ENCODE measurements at regions not wholly inside any gene's neighbourhood (a gene's known extent, or its start where the extent isn't known, plus 50 kb on each side); places are given as distances from the start of the nearest gene placed in this dataset.

DNA sequence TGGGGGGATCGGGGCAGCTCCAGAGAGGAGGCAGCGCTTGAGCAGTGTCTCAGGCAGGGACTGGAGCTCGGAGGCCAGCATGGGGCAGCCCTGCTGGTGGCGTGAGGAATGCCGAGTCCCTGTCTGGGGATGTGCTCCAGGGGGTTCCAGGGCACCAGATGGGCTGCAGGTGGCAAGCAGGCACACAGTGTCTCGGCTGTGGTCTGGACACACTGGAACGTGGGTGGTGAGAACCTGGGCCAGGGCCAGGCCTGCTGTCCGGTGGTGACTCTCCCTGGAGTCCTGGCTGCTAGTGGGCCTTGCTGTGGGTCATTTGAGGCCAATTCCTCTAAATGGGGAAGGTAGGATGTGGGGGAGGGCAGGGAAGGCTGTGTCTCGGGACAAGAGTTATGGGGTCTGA is 199.4 kb upstream of the RTL1 start:
- no peak for TF ChIP-seq POLR2AphosphoS5 (IDR thresholded peaks at IDR 0.05; ENCODE audit: low read depth, low read length)
- TF ChIP-seq, protein P1, sequence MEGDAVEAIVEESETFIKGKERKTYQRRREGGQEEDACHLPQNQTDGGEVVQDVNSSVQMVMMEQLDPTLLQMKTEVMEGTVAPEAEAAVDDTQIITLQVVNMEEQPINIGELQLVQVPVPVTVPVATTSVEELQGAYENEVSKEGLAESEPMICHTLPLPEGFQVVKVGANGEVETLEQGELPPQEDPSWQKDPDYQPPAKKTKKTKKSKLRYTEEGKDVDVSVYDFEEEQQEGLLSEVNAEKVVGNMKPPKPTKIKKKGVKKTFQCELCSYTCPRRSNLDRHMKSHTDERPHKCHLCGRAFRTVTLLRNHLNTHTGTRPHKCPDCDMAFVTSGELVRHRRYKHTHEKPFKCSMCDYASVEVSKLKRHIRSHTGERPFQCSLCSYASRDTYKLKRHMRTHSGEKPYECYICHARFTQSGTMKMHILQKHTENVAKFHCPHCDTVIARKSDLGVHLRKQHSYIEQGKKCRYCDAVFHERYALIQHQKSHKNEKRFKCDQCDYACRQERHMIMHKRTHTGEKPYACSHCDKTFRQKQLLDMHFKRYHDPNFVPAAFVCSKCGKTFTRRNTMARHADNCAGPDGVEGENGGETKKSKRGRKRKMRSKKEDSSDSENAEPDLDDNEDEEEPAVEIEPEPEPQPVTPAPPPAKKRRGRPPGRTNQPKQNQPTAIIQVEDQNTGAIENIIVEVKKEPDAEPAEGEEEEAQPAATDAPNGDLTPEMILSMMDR (IDR thresholded peaks at IDR 0.05), result no peak

Measured in Panc1 (cell line).